ENCODE measurements at regions not wholly inside any gene's neighbourhood (a gene's known extent, or its start where the extent isn't known, plus 50 kb on each side); places are given as distances from the start of the nearest gene placed in this dataset.
"Not testable (repeated sequence)": the region's sequence is repeated elsewhere in the genome, so short reads cannot be mapped to it uniquely, and the experiment has no call there.

- DNase-seq (ENCODE audit: low read depth) = no peak
Observed at GRCh38 chr1:229012823-229013222, 258.1 kb upstream of the RAB4A start.

GRCh38 chr1:229013981-229014380 lies 256.9 kb upstream of the RAB4A start:
- DNase-seq (ENCODE audit: low read depth) = no peak

- no peak for DNase-seq (ENCODE audit: low read depth)
Observed at GRCh38 chr1:229015806-229016205, 255.1 kb upstream of the RAB4A start.

GRCh38 chr1:229017091-229017490 lies 253.8 kb upstream of the RAB4A start:
- DNase-seq (ENCODE audit: low read depth) = no peak

- no peak for DNase-seq (ENCODE audit: low read depth)
Observed at GRCh38 chr1:229018674-229019295, 252.1 kb upstream of the RAB4A start.

GRCh38 chr1:229019663-229020271 lies 251.1 kb upstream of the RAB4A start:
- no peak for DNase-seq (ENCODE audit: low read depth)

GRCh38 chr1:229021034-229021433 lies 249.9 kb upstream of the RAB4A start:
- DNase-seq (ENCODE audit: low read depth) = not testable (repeated sequence)

- no peak for DNase-seq (ENCODE audit: low read depth)
Observed at GRCh38 chr1:229022595-229023333, 248.1 kb upstream of the RAB4A start.

- no peak for DNase-seq (ENCODE audit: low read depth)
Observed at GRCh38 chr1:229023651-229024300, 247.1 kb upstream of the RAB4A start.

GRCh38 chr1:229024528-229025130 lies 246.3 kb upstream of the RAB4A start:
- no peak for DNase-seq (ENCODE audit: low read depth)

- DNase-seq (ENCODE audit: low read depth) = no peak
Observed at GRCh38 chr1:229025576-229025975, 245.3 kb upstream of the RAB4A start.

GRCh38 chr1:229027158-229027557 lies 243.8 kb upstream of the RAB4A start:
- no peak for DNase-seq (ENCODE audit: low read depth)

GRCh38 chr1:229027622-229028182 lies 243.2 kb upstream of the RAB4A start:
- no peak for DNase-seq (ENCODE audit: low read depth)

GRCh38 chr1:229028544-229028943 lies 242.4 kb upstream of the RAB4A start:
- no peak for DNase-seq (ENCODE audit: low read depth)

- DNase-seq (ENCODE audit: low read depth) = no peak
Observed at GRCh38 chr1:229028987-229029878, 241.7 kb upstream of the RAB4A start.

GRCh38 chr1:229029879-229030235 lies 241.1 kb upstream of the RAB4A start:
- DNase-seq (ENCODE audit: low read depth) = no peak

GRCh38 chr1:229030630-229031029 lies 240.3 kb upstream of the RAB4A start:
- DNase-seq (ENCODE audit: low read depth) = no peak

- DNase-seq (ENCODE audit: low read depth) = no peak
Observed at GRCh38 chr1:229031061-229031460, 239.8 kb upstream of the RAB4A start.

- DNase-seq (ENCODE audit: low read depth) = no peak
Observed at GRCh38 chr1:229031481-229032341, 239.2 kb upstream of the RAB4A start.

GRCh38 chr1:229032375-229032774 lies 238.5 kb upstream of the RAB4A start:
- DNase-seq (ENCODE audit: low read depth) = no peak
